H1 (cell line): ENCODE measurements at regions not wholly inside any gene's neighbourhood (a gene's known extent, or its start where the extent isn't known, plus 50 kb on each side); places are given as distances from the start of the nearest gene placed in this dataset.

Experiments
- CHD1 ChIP-seq: IDR thresholded peaks from 2 replicates; pipeline ENCODE4 v1.6.1; 2012; ENCODE audit warnings: low read depth, low read length, improper control_type of control experiment
- SIN3A ChIP-seq, 2 experiments: IDR thresholded peaks in 1 of 2; conservative IDR thresholded peaks in 1 of 2; 2 replicates each; pipeline ENCODE4 v1.6.1; 2011 to 2012; ENCODE audit warnings: low read length in 2 of 2, improper control_type of control experiment in 1 of 2, low read depth in 1 of 2, mild to moderate bottlenecking in 1 of 2
- TBP ChIP-seq: IDR thresholded peaks from 2 replicates; pipeline ENCODE4 v1.6.1; 2011; ENCODE audit warnings: low read depth, low read length, improper control_type of control experiment
- ZNF274 ChIP-seq: IDR thresholded peaks from 2 replicates; pipeline ENCODE4 v1.7.0; 2012; ENCODE audit warnings: low read length, borderline replicate concordance; ENCODE audit errors: extremely low read depth

GRCh38 chr4:79498282-79498681 is 90.3 kb upstream of the GK2 start (continued):
- TF ChIP-seq TBP (no peak), CHD1 (no peak), ZNF274 (no peak), SIN3A (conservative IDR thresholded peaks at IDR 0.05 in 1 of 2, IDR thresholded peaks at IDR 0.05 in 1 of 2; ENCODE audit: low read depth in 1 of 2, low read length in 2 of 2) (no peak)
